Esophagus squamous epithelium (tissue), 4 donors: ENCODE measurements at regions not wholly inside any gene's neighbourhood (a gene's known extent, or its start where the extent isn't known, plus 50 kb on each side); places are given as distances from the start of the nearest gene placed in this dataset.
"Not testable (repeated sequence)": the region's sequence is repeated elsewhere in the genome, so short reads cannot be mapped to it uniquely, and the experiment has no call there.

Experiments
- POLR2A ChIP-seq, 4 donors: fragments of 450-650 bp; IDR thresholded peaks; one replicate each; pipeline ENCODE4 v1.6.1; 2017; ENCODE audit warnings: antibody characterized with exemption in 4 of 4, mild to moderate bottlenecking in 4 of 4, moderate library complexity in 3 of 4
- TF ChIP-seq, protein P1 (sequence below), 6 experiments: fragments of 450-650 bp in 4 of 6; fragments of 200-600 bp in 2 of 6; sonication (generic) in 2 of 6; IDR thresholded peaks; one replicate each; pipeline ENCODE4 v1.5.1; 2016 to 2019; ENCODE audit warnings: antibody characterized with exemption in 6 of 6, mild to moderate bottlenecking in 4 of 6, moderate library complexity in 4 of 6

DNA sequence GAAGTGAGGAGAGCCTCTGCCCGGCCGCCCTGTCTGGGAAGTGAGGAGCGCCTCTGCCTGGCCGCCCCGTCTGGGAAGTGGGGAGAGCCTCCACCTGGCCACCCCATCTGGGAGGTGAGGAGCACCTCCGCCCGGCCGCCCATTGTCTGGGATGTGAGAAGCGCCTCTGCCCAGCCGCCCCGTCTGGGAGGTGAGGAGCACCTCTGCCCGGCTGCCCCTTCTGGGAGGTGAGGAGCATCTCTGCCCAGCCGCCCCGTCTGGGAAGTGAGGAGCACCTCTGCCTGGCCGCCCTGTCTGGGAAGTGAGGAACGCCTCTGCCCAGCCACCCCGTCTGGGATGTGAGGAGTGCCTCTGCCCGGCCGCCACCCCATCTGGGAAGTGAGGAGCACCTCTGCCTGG, 163.9 kb downstream of the CENPC start:
- TF ChIP-seq, protein P1, sequence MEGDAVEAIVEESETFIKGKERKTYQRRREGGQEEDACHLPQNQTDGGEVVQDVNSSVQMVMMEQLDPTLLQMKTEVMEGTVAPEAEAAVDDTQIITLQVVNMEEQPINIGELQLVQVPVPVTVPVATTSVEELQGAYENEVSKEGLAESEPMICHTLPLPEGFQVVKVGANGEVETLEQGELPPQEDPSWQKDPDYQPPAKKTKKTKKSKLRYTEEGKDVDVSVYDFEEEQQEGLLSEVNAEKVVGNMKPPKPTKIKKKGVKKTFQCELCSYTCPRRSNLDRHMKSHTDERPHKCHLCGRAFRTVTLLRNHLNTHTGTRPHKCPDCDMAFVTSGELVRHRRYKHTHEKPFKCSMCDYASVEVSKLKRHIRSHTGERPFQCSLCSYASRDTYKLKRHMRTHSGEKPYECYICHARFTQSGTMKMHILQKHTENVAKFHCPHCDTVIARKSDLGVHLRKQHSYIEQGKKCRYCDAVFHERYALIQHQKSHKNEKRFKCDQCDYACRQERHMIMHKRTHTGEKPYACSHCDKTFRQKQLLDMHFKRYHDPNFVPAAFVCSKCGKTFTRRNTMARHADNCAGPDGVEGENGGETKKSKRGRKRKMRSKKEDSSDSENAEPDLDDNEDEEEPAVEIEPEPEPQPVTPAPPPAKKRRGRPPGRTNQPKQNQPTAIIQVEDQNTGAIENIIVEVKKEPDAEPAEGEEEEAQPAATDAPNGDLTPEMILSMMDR (IDR thresholded peaks at IDR 0.05), result not testable (repeated sequence)
- TF ChIP-seq POLR2A (IDR thresholded peaks at IDR 0.05), result not testable (repeated sequence)
